Psoas muscle (tissue), 7 donors: ENCODE measurements at regions not wholly inside any gene's neighbourhood (a gene's known extent, or its start where the extent isn't known, plus 50 kb on each side); places are given as distances from the start of the nearest gene placed in this dataset.
A peak's percentile ranks its signal among the peaks of the same experiment; 100 is the strongest.

Experiments
- ATAC-seq, 4 donors: fragments of 200-7000 bp; cut with Tn5 transposase; one replicate each; pipeline ENCODE4 v1.9.1; 2020; ENCODE audit warnings: moderate library complexity in 3 of 4, mild to moderate bottlenecking in 2 of 4
- DNase-seq, 2 donors: peaks; one replicate each; pipeline ENCODE4 v3.0.0-alpha.2; 2020
- H3K27ac ChIP-seq: fragments of 200-600 bp; one replicate; pipeline ENCODE4 v1.8.0; 2022
- H3K27me3 ChIP-seq, 3 donors: fragments of 200-600 bp in 1 of 3; one replicate each; pipeline versions ENCODE4 v1.6.1 to v1.8.0; 2013 to 2022; ENCODE audit warnings: low read length in 2 of 3, mild to moderate bottlenecking in 2 of 3, moderate library complexity in 1 of 3; ENCODE audit not compliant: insufficient read depth in 3 of 3
- H3K36me3 ChIP-seq, 2 donors: fragments of 200-600 bp in 1 of 2; one replicate each; pipeline versions ENCODE4 v1.6.1 to v1.8.0; 2013 to 2022; ENCODE audit warnings: low read depth in 1 of 2, mild to moderate bottlenecking in 1 of 2, moderate library complexity in 1 of 2; ENCODE audit not compliant: insufficient read depth in 1 of 2
- H3K4me1 ChIP-seq: fragments of 200-600 bp; one replicate; pipeline ENCODE4 v1.8.0; 2022
- H3K4me3 ChIP-seq: fragments of 200-600 bp; one replicate; pipeline ENCODE4 v1.8.0; 2022; ENCODE audit warnings: mild to moderate bottlenecking
- H3K9me3 ChIP-seq: fragments of 200-600 bp; one replicate; pipeline ENCODE4 v1.8.0; 2022
- WGBS, 3 donors: extraction: QIAGEN DNeasy Blood & Tissue Kit; methylation state at CpG; one replicate each; pipeline versions ENCODE4 v1.1.6 to v1.1.7; 2013; 5-methylcytosine and 5-hydroxymethylcytosine counted together
- intact Hi-C, 2 donors: fragments of 100-400 bp; cut with DNase I; formaldehyde crosslinking; loops; one replicate each; pipeline versions ENCODE4 v1.11.0 to v1.14.2; 2022
- TF ChIP-seq, protein P1 (sequence below): fragments of 200-600 bp; IDR thresholded peaks from one replicate; pipeline ENCODE4 v1.8.0; 2022; ENCODE audit warnings: antibody characterized with exemption
- donor health status: healthy with polysubstance abuse.
- donor health status: DM: no; HTN: no; CAD: no; lungs with moderate emphysema.
- donor health status: Bipolar disorder and iron deficiency.
- donor health status: healthy.
- donor health status: DM: yes; HTN: yes; CAD: no.
- donor health status: DM: no; HTN: no; CAD: no.
- donor health status: DM: yes; HTN: yes; CAD: no.

GRCh38 chr15:93299675-93300074, 210.7 kb upstream of the RGMA start:
- DNase-seq (no peak), ATAC-seq (no peak)
- Histone ChIP-seq H3K9me3 (no peaks in the 10 kb centered on the region), H3K4me1 (no peaks in the 10 kb centered on the region), H3K36me3 (no peaks in the 10 kb centered on the region), H3K27ac (no peak overlapping the region), H3K4me3 (no peak overlapping the region), H3K27me3 (no peaks in the 10 kb centered on the region)
- TF ChIP-seq, protein P1, sequence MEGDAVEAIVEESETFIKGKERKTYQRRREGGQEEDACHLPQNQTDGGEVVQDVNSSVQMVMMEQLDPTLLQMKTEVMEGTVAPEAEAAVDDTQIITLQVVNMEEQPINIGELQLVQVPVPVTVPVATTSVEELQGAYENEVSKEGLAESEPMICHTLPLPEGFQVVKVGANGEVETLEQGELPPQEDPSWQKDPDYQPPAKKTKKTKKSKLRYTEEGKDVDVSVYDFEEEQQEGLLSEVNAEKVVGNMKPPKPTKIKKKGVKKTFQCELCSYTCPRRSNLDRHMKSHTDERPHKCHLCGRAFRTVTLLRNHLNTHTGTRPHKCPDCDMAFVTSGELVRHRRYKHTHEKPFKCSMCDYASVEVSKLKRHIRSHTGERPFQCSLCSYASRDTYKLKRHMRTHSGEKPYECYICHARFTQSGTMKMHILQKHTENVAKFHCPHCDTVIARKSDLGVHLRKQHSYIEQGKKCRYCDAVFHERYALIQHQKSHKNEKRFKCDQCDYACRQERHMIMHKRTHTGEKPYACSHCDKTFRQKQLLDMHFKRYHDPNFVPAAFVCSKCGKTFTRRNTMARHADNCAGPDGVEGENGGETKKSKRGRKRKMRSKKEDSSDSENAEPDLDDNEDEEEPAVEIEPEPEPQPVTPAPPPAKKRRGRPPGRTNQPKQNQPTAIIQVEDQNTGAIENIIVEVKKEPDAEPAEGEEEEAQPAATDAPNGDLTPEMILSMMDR: no peak
- intact Hi-C loops: no loop called here
- 91 to 96% (median 93%) methylated on average over 6 of the region's 6 CpGs for WGBS, 3 donors

GRCh38 chr15:93298901-93299300, 209.9 kb upstream of the RGMA start:
- peak; percentile 58 to 95 (median 87) for ATAC-seq
- DNase-seq: peak; percentile 53 to 66
- no peaks in the 10 kb centered on the region for H3K4me1 ChIP-seq
- H3K27ac ChIP-seq: no peak overlapping the region
- TF ChIP-seq, protein P1: no peak
- intact Hi-C loops: no loop called here
- no peaks in the 10 kb centered on the region for H3K36me3 ChIP-seq
- no peaks in the 10 kb centered on the region for H3K27me3 ChIP-seq
- no peak overlapping the region for H3K4me3 ChIP-seq
- no peaks in the 10 kb centered on the region for H3K9me3 ChIP-seq
- WGBS, 3 donors: 43 to 66% (median 44%) methylated on average over 9 of the region's 9 CpGs

GRCh38 chr15:93296759-93297500, 207.9 kb upstream of the RGMA start:
- TF ChIP-seq, protein P1: no peak
- no peaks in the 10 kb centered on the region for H3K27me3 ChIP-seq
- no peak overlapping the region for H3K4me3 ChIP-seq
- WGBS, 3 donors: 41 to 86% (median 55%) methylated on average over 6 of the region's 6 CpGs
- H3K36me3 ChIP-seq: no peaks in the 10 kb centered on the region
- no peaks in the 10 kb centered on the region for H3K9me3 ChIP-seq
- no peaks in the 10 kb centered on the region for H3K4me1 ChIP-seq
- H3K27ac ChIP-seq: no peak overlapping the region
- intact Hi-C loops: no loop called here
- DNase-seq (no peak), ATAC-seq (no peak)

DNA sequence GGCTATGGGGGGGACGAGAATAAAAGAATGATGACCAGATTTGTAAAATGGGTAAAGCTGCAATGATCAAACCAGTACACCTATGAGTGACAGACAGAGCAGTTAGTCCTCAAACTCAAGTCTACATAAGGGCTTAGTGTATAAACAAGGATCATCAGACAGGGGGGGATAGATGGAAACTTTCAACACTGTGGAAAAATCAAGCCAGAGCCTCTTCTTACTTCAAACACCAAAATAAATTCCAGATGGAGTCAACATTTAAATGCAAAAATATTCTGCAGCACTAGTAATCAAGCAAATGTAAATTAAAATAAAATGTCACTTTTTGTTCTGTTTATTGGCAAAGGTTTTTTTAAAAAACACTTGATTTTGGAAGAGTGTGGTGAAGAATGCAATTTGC, 205.9 kb upstream of the RGMA start:
- Histone ChIP-seq H3K27me3 (no peaks in the 10 kb centered on the region), H3K36me3 (no peaks in the 10 kb centered on the region), H3K27ac (no peak overlapping the region), H3K4me3 (no peak overlapping the region), H3K4me1 (no peaks in the 10 kb centered on the region), H3K9me3 (no peaks in the 10 kb centered on the region)
- intact Hi-C loops: no loop called here
- no peak for ATAC-seq
- no peak for DNase-seq
- 93 to 100% (median 95%) methylated on average over 1 of the region's 1 CpG for WGBS, 3 donors
- TF ChIP-seq, protein P1: no peak

GRCh38 chr15:93294066-93294465, 205.1 kb upstream of the RGMA start:
- DNase-seq: no peak
- intact Hi-C loops: no loop called here

More at GRCh38 chr15:93294066-93294465, 205.1 kb upstream of the RGMA start:
- Histone ChIP-seq H3K36me3 (no peaks in the 10 kb centered on the region), H3K9me3 (no peaks in the 10 kb centered on the region), H3K27me3 (no peaks in the 10 kb centered on the region), H3K4me1 (no peaks in the 10 kb centered on the region), H3K4me3 (no peak overlapping the region), H3K27ac (no peak overlapping the region)
- WGBS, 3 donors: 87 to 92% (median 90%) methylated on average over 1 of the region's 1 CpG
- TF ChIP-seq, protein P1: no peak
- ATAC-seq: no peak
